H54 (cell line): ENCODE measurements at regions not wholly inside any gene's neighbourhood (a gene's known extent, or its start where the extent isn't known, plus 50 kb on each side); places are given as distances from the start of the nearest gene placed in this dataset.
"Not testable (repeated sequence)": the region's sequence is repeated elsewhere in the genome, so short reads cannot be mapped to it uniquely, and the experiment has no call there.

Source experiments
- DNase-seq: peaks from one replicate; pipeline ENCODE4 v3.0.0; 2011; ENCODE audit warnings: low spot score, mixed read lengths; ENCODE audit not compliant: insufficient read length
- FAIRE-seq: peaks from 3 replicates; lab custom pipeline; 2011; peaks lifted over from hg19 to GRCh38; lab: Jason Lieb, UNC
- POLR2A ChIP-seq: IDR thresholded peaks from 2 replicates; pipeline ENCODE4 v1.6.1; 2011; ENCODE audit warnings: low read depth, mild to moderate bottlenecking, low read length

- no peak for TF ChIP-seq POLR2A
- FAIRE-seq: no peak
- no peak for DNase-seq
These were observed 118.7 kb upstream of the TSC22D1 start for GRCh38 chr13:44694842-44695241.

- FAIRE-seq: no peak
- DNase-seq: no peak
- TF ChIP-seq POLR2A: no peak
These were observed 118.2 kb upstream of the TSC22D1 start for GRCh38 chr13:44694291-44694690.

GRCh38 chr13:44693156-44693764, 117.1 kb upstream of the TSC22D1 start:
- no peak for FAIRE-seq
- no peak for DNase-seq

GRCh38 chr13:44692173-44692713, 116.1 kb upstream of the TSC22D1 start:
- DNase-seq (no peak), FAIRE-seq (no peak)
- peak; percentile 32; the same call in 1 of the 2 replicates for TF ChIP-seq POLR2A

More at GRCh38 chr13:44693156-44693764, 117.1 kb upstream of the TSC22D1 start:
- no peak for TF ChIP-seq POLR2A

GRCh38 chr13:44690376-44690775, 114.2 kb upstream of the TSC22D1 start:
- DNase-seq (no peak), FAIRE-seq (no peak)
- TF ChIP-seq POLR2A: no peak

GRCh38 chr13:44688652-44689051, 112.5 kb upstream of the TSC22D1 start:
- no peak for FAIRE-seq
- no peak for DNase-seq
- no peak for TF ChIP-seq POLR2A

- DNase-seq: no peak
- FAIRE-seq: no peak
- no peak for TF ChIP-seq POLR2A
These were observed 110.4 kb upstream of the TSC22D1 start for GRCh38 chr13:44686531-44686934.

- DNase-seq: no peak
- no peak for TF ChIP-seq POLR2A
- no peak for FAIRE-seq
These were observed 109.5 kb upstream of the TSC22D1 start for GRCh38 chr13:44685641-44686040.

GRCh38 chr13:44682416-44682815, 106.3 kb upstream of the TSC22D1 start:
- FAIRE-seq, DNase-seq: not testable (repeated sequence)

- DNase-seq: no peak
- no peak for FAIRE-seq
- TF ChIP-seq POLR2A: no peak
These were observed 104.7 kb upstream of the TSC22D1 start for GRCh38 chr13:44680746-44681355.

GRCh38 chr13:44679597-44679996, 103.5 kb upstream of the TSC22D1 start:
- DNase-seq: no peak
- no peak for FAIRE-seq

GRCh38 chr13:44678197-44678596, 102.1 kb upstream of the TSC22D1 start:
- DNase-seq: no peak
- TF ChIP-seq POLR2A: no peak
- no peak for FAIRE-seq

More at GRCh38 chr13:44679597-44679996, 103.5 kb upstream of the TSC22D1 start:
- TF ChIP-seq POLR2A: no peak

GRCh38 chr13:44676534-44676933, 100.4 kb upstream of the TSC22D1 start:
- no peak for TF ChIP-seq POLR2A
- no peak for FAIRE-seq
- no peak for DNase-seq

- DNase-seq (no peak), FAIRE-seq (no peak)
- no peak for TF ChIP-seq POLR2A
These were observed 93.4 kb upstream of the TSC22D1 start for GRCh38 chr13:44669534-44669933.

- DNase-seq (no peak), FAIRE-seq (no peak)
- no peak for TF ChIP-seq POLR2A
These were observed 92.6 kb upstream of the TSC22D1 start for GRCh38 chr13:44668688-44669087.
